Transverse colon (tissue), 3 donors: ENCODE measurements at regions not wholly inside any gene's neighbourhood (a gene's known extent, or its start where the extent isn't known, plus 50 kb on each side); places are given as distances from the start of the nearest gene placed in this dataset.

Experiments used
- POLR2A ChIP-seq: fragments of 450-650 bp; IDR thresholded peaks from one replicate; pipeline ENCODE4 v1.6.1; 2016; ENCODE audit warnings: antibody characterized with exemption, mild to moderate bottlenecking, moderate library complexity
- TF ChIP-seq, protein P1 (sequence below), 5 experiments: fragments of 200-600 bp in 3 of 5; fragments of 450-650 bp in 2 of 5; sonication (generic) in 3 of 5; IDR thresholded peaks; 1 replicate in 2 of 5; 2 replicates in 3 of 5; pipeline ENCODE4 v1.5.1; 2016 to 2017; ENCODE audit warnings: antibody characterized with exemption in 5 of 5, inconsistent platforms in 3 of 5, mild to moderate bottlenecking in 2 of 5, moderate library complexity in 1 of 5

- TF ChIP-seq, protein P1, sequence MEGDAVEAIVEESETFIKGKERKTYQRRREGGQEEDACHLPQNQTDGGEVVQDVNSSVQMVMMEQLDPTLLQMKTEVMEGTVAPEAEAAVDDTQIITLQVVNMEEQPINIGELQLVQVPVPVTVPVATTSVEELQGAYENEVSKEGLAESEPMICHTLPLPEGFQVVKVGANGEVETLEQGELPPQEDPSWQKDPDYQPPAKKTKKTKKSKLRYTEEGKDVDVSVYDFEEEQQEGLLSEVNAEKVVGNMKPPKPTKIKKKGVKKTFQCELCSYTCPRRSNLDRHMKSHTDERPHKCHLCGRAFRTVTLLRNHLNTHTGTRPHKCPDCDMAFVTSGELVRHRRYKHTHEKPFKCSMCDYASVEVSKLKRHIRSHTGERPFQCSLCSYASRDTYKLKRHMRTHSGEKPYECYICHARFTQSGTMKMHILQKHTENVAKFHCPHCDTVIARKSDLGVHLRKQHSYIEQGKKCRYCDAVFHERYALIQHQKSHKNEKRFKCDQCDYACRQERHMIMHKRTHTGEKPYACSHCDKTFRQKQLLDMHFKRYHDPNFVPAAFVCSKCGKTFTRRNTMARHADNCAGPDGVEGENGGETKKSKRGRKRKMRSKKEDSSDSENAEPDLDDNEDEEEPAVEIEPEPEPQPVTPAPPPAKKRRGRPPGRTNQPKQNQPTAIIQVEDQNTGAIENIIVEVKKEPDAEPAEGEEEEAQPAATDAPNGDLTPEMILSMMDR (IDR thresholded peaks at IDR 0.05), result no peak
- TF ChIP-seq POLR2A, result no peak
Observed at GRCh38 chr6:137982418-137983189, 115.5 kb downstream of the TNFAIP3 start.
